Astrocyte (in vitro differentiated cells and primary cell): ENCODE measurements at regions not wholly inside any gene's neighbourhood (a gene's known extent, or its start where the extent isn't known, plus 50 kb on each side); places are given as distances from the start of the nearest gene placed in this dataset.

Experiments used
- DNase-seq: peaks from one replicate; pipeline ENCODE4 v3.0.0-alpha.2; 2010; ENCODE audit warnings: low read depth
- FAIRE-seq: peaks from 2 replicates; lab custom pipeline; 2011; peaks lifted over from hg19 to GRCh38; lab: Jason Lieb, UNC
- H2AFZ ChIP-seq: 2 replicates; pipeline ENCODE4 v1.6.0; 2012; ENCODE audit warnings: low read depth, low read length, inconsistent platforms
- H3K27ac ChIP-seq: 2 replicates; pipeline ENCODE4 v1.5.1; 2011; ENCODE audit warnings: low read depth, low read length, inconsistent platforms
- H3K27me3 ChIP-seq: 2 replicates; pipeline ENCODE4 v1.6.0; 2011; ENCODE audit warnings: low read length, inconsistent platforms; ENCODE audit not compliant: insufficient read depth
- H3K36me3 ChIP-seq: 2 replicates; pipeline ENCODE4 v1.5.1; 2011; ENCODE audit warnings: low read length, inconsistent platforms; ENCODE audit not compliant: insufficient read depth
- H3K4me1 ChIP-seq: 2 replicates; pipeline ENCODE4 v1.5.1; 2011; ENCODE audit warnings: low read length, inconsistent platforms; ENCODE audit not compliant: insufficient read depth
- H3K4me2 ChIP-seq: 2 replicates; pipeline ENCODE4 v1.6.0; 2012; ENCODE audit warnings: low read length, inconsistent platforms
- H3K4me3 ChIP-seq: 2 replicates; pipeline ENCODE4 v1.5.1; 2011; ENCODE audit warnings: low read depth, mild to moderate bottlenecking, low read length, inconsistent platforms; ENCODE audit not compliant: insufficient read depth
- H3K79me2 ChIP-seq: 2 replicates; pipeline ENCODE4 v1.6.0; 2012; ENCODE audit warnings: mild to moderate bottlenecking, low read length, inconsistent platforms; ENCODE audit not compliant: insufficient read depth
- H3K9ac ChIP-seq: 2 replicates; pipeline ENCODE4 v1.6.0; 2012; ENCODE audit warnings: mild to moderate bottlenecking, low read length, inconsistent platforms
- H3K9me3 ChIP-seq: 2 replicates; pipeline ENCODE4 v1.5.1; 2012; ENCODE audit warnings: low read depth, mild to moderate bottlenecking, low read length, inconsistent platforms; ENCODE audit not compliant: insufficient read depth
- H4K20me1 ChIP-seq: 2 replicates; pipeline ENCODE4 v1.6.0; 2012; ENCODE audit warnings: low read length, inconsistent platforms; ENCODE audit not compliant: insufficient read depth
- H3K27ac Mint-ChIP-seq: one replicate; pipeline ENCODE4 v1.8.0; 2021; ENCODE audit warnings: mild to moderate bottlenecking, mixed read lengths; ENCODE audit not compliant: unreplicated experiment
- H3K27me3 Mint-ChIP-seq: one replicate; pipeline ENCODE4 v1.8.0; 2021; ENCODE audit warnings: low read depth, mixed read lengths; ENCODE audit not compliant: unreplicated experiment
- H3K36me3 Mint-ChIP-seq: one replicate; pipeline ENCODE4 v1.8.0; 2021; ENCODE audit warnings: low read depth, mixed read lengths; ENCODE audit not compliant: unreplicated experiment
- H3K4me1 Mint-ChIP-seq: one replicate; pipeline ENCODE4 v1.8.0; 2021; ENCODE audit warnings: low read depth, mixed read lengths; ENCODE audit not compliant: unreplicated experiment
- H3K4me3 Mint-ChIP-seq: one replicate; pipeline ENCODE4 v1.8.0; 2021; ENCODE audit warnings: mild to moderate bottlenecking, moderate library complexity, mixed read lengths; ENCODE audit not compliant: unreplicated experiment
- H3K9me3 Mint-ChIP-seq: one replicate; pipeline ENCODE4 v1.8.0; 2021; ENCODE audit warnings: mild to moderate bottlenecking, mixed read lengths; ENCODE audit not compliant: unreplicated experiment
- EZH2 ChIP-seq: IDR thresholded peaks from 2 replicates; pipeline ENCODE4 v1.6.1; 2012; ENCODE audit warnings: mild to moderate bottlenecking, low read length, inconsistent platforms; ENCODE audit not compliant: insufficient read depth
- TF ChIP-seq, protein P1 (sequence below): IDR thresholded peaks from 2 replicates; pipeline ENCODE4 v1.5.1; 2011; ENCODE audit warnings: low read depth, mild to moderate bottlenecking, inconsistent platforms, low read length, moderate library complexity; ENCODE audit not compliant: insufficient read depth

DNA sequence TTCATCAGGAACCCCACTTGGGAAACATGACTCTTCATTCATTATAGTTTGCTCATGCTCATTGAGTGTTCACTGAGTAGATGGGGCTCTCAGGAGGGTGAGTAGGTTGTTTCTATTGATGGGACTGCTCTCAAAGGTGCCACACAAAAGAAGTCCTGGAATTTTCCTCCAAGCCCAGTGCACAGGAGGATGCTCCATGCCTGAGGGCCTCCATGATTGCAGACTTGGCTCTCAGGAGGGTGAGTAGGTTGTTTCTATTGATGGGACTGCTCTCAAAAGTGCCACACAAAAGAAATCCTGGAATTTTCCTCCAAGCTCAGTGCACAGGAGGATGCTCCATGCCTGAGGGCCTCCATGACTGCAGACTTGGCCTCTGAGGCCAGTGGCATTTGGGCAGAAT lies 108.5 kb downstream of the ZNF674 start:
- no peaks in the 10 kb centered on the region for H3K36me3 ChIP-seq
- H3K27me3 Mint-ChIP-seq, result no peaks in the 10 kb centered on the region
- no peaks in the 10 kb centered on the region for H3K9me3 Mint-ChIP-seq
- H3K4me2 ChIP-seq, result no peak overlapping the region
- FAIRE-seq, result no peak
- no peaks in the 10 kb centered on the region for H3K36me3 Mint-ChIP-seq
- no peak for DNase-seq
- H4K20me1 ChIP-seq, result no peaks in the 10 kb centered on the region
- H3K9ac ChIP-seq, result no peak overlapping the region
- no peak overlapping the region for H3K27ac Mint-ChIP-seq
- H3K79me2 ChIP-seq, result no peaks in the 10 kb centered on the region
- H3K4me1 Mint-ChIP-seq, result no peaks in the 10 kb centered on the region
- no peak for TF ChIP-seq EZH2
- TF ChIP-seq, protein P1, sequence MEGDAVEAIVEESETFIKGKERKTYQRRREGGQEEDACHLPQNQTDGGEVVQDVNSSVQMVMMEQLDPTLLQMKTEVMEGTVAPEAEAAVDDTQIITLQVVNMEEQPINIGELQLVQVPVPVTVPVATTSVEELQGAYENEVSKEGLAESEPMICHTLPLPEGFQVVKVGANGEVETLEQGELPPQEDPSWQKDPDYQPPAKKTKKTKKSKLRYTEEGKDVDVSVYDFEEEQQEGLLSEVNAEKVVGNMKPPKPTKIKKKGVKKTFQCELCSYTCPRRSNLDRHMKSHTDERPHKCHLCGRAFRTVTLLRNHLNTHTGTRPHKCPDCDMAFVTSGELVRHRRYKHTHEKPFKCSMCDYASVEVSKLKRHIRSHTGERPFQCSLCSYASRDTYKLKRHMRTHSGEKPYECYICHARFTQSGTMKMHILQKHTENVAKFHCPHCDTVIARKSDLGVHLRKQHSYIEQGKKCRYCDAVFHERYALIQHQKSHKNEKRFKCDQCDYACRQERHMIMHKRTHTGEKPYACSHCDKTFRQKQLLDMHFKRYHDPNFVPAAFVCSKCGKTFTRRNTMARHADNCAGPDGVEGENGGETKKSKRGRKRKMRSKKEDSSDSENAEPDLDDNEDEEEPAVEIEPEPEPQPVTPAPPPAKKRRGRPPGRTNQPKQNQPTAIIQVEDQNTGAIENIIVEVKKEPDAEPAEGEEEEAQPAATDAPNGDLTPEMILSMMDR, result no peak
- H3K9me3 ChIP-seq, result no peaks in the 10 kb centered on the region
- H3K27me3 ChIP-seq, result no peaks in the 10 kb centered on the region
- H2AFZ ChIP-seq, result no peak overlapping the region
- H3K4me3 ChIP-seq, result no peak overlapping the region
- no peak overlapping the region for H3K27ac ChIP-seq
- no peak overlapping the region for H3K4me3 Mint-ChIP-seq
- H3K4me1 ChIP-seq, result no peaks in the 10 kb centered on the region

DNA sequence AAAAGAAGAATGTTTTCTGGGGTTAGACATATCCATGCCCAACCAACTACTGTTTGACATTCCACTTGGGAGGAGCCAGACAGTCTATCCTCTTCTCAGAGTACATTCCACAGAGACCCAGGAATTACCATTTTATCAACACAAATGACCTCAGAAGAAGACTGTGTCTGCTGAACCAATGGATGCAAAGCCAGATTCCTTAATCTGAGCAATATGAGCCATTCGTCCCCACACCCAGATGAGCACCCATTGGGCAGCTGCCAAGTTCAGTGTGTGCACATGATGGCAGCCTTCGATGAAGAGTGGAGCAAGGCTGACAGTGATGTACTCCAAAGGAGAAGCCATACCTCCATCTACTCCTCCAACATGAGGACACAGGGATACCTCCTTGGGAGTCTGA lies 111.3 kb downstream of the ZNF674 start:
- Histone ChIP-seq H2AFZ (no peak overlapping the region), H3K4me2 (no peak overlapping the region), H3K36me3 (no peaks in the 10 kb centered on the region), H3K9me3 (no peaks in the 10 kb centered on the region), H3K79me2 (no peaks in the 10 kb centered on the region), H3K27me3 (no peaks in the 10 kb centered on the region), H4K20me1 (no peaks in the 10 kb centered on the region), H3K27ac (no peak overlapping the region), H3K9ac (no peak overlapping the region), H3K4me1 (no peaks in the 10 kb centered on the region), H3K4me3 (no peak overlapping the region)
- no peak overlapping the region for H3K4me3 Mint-ChIP-seq
- peak; percentile 95 for FAIRE-seq
- no peaks in the 10 kb centered on the region for H3K9me3 Mint-ChIP-seq
- no peak overlapping the region for H3K27ac Mint-ChIP-seq
- H3K4me1 Mint-ChIP-seq, result no peaks in the 10 kb centered on the region
- TF ChIP-seq EZH2, result no peak
- TF ChIP-seq, protein P1, result no peak
- no peaks in the 10 kb centered on the region for H3K27me3 Mint-ChIP-seq
- peak; percentile 38 for DNase-seq
- no peaks in the 10 kb centered on the region for H3K36me3 Mint-ChIP-seq

DNA sequence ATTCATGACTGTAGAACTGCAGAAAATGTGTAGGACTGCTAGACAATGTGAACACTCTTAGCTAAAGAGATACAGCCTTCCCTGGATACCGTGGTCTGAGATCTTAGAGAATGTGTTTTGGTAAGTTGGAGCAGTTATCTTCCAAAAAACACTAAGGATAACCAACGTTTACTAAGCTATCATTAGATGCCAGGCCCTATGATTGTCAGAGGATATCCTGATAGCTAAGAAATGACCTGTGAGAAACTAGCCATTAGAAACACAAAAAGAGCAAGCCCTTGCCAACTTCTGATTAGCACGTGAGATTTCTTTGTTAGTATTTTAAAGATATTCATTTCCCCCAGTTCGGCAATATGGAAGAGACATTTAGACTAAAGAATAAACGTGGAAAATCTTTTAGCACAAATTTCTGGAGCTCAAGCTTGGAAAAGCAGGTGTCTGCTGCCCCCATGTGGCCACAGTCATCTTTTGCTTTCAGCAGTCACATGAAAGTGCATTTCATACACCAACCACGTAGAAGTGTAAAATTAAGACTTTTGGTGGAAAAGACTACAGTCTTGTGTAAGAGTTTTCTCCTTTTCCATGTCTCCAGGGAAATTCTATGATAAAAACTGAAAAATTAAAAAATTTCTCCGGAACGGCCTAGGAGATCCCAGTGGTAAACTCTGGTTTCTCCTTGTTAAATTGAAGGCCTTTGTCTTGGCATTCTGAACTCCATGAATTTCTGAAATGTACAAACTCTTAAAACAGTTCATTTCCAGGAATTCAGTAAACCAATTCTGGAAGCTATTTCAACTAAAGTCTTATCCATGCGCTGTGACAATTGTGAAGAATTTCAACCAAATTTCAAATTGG lies 136.4 kb downstream of the ZNF674 start:
- DNase-seq (peak; percentile 41), FAIRE-seq (peak; percentile 73)
- Mint-ChIP-seq H3K36me3 (no peaks in the 10 kb centered on the region), H3K27me3 (no peaks in the 10 kb centered on the region), H3K4me3 (no peak overlapping the region), H3K27ac (no peak overlapping the region), H3K4me1 (peaks cover 7% of the 10 kb centered on the region), H3K9me3 (no peaks in the 10 kb centered on the region)
- Histone ChIP-seq H3K36me3 (no peaks in the 10 kb centered on the region), H3K27ac (no peak overlapping the region), H2AFZ (no peak overlapping the region), H3K4me1 (no peaks in the 10 kb centered on the region), H3K27me3 (no peaks in the 10 kb centered on the region), H4K20me1 (no peaks in the 10 kb centered on the region), H3K4me3 (no peak overlapping the region), H3K9me3 (no peaks in the 10 kb centered on the region), H3K79me2 (no peaks in the 10 kb centered on the region), H3K4me2 (no peak overlapping the region), H3K9ac (no peak overlapping the region)
- TF ChIP-seq, protein P1, result peak; percentile 73
- TF ChIP-seq EZH2, result no peak
